ENCODE measurements at regions not wholly inside any gene's neighbourhood (a gene's known extent, or its start where the extent isn't known, plus 50 kb on each side); places are given as distances from the start of the nearest gene placed in this dataset.

- Histone ChIP-seq H3K36me3 (replicated peaks in 1 of 2; ENCODE audit: insufficient read depth in 1 of 2, low read depth in 2 of 2) (no peaks in the 10 kb centered on the region), H3K27me3 (no peaks in the 10 kb centered on the region), H3K4me1 (peaks cover 32% of the 10 kb centered on the region), H3K27ac (peak overlapping the region; percentile 66 to 87 (median 83)), H3K4me3 (no peak overlapping the region), H3K9me3 (no peaks in the 10 kb centered on the region)
- 17 to 21% methylated on average over 5 of the region's 5 CpGs for WGBS, 2 donors
- intact Hi-C loops (cut with DNase I): no loop called here
- ATAC-seq: peak; percentile 93
- TF ChIP-seq POLR2A (IDR thresholded peaks at IDR 0.05): peak in 2 of 3 donors; percentile 20 to 37
- TF ChIP-seq CTCF (IDR thresholded peaks at IDR 0.05): no peak
- DNase-seq: peak; percentile 75 to 88 (median 82)
Observed at GRCh38 chr9:83166372-83166771, 103.4 kb upstream of the RASEF start.

- no peaks in the 10 kb centered on the region for H3K27me3 ChIP-seq
- no peak for DNase-seq
- H3K27ac ChIP-seq: peak overlapping the region; percentile 88 to 93 (median 92)
- ATAC-seq: no peak
- TF ChIP-seq POLR2A (IDR thresholded peaks at IDR 0.05) (no peak), CTCF (IDR thresholded peaks at IDR 0.05) (no peak)
- no peak overlapping the region for H3K4me3 ChIP-seq
- intact Hi-C loops (cut with DNase I): no loop called here
- no peaks in the 10 kb centered on the region for H3K9me3 ChIP-seq
- peaks cover 56% of the 10 kb centered on the region for H3K4me1 ChIP-seq
- H3K36me3 ChIP-seq (replicated peaks in 1 of 2; ENCODE audit: insufficient read depth in 1 of 2, low read depth in 2 of 2): no peaks in the 10 kb centered on the region
Observed at GRCh38 chr9:83155733-83156132, 92.8 kb upstream of the RASEF start.

- Histone ChIP-seq H3K27ac (peak overlapping the region; percentile 88 to 93 (median 92)), H3K36me3 (replicated peaks in 1 of 2; ENCODE audit: insufficient read depth in 1 of 2, low read depth in 2 of 2) (no peaks in the 10 kb centered on the region), H3K4me3 (no peak overlapping the region), H3K27me3 (no peaks in the 10 kb centered on the region), H3K4me1 (peaks cover 56% of the 10 kb centered on the region), H3K9me3 (no peaks in the 10 kb centered on the region)
- peak; percentile 57 to 77 (median 67) for DNase-seq
- ATAC-seq: peak; percentile 83
- 41 to 57% methylated on average over 2 of the region's 2 CpGs for WGBS, 2 donors
- TF ChIP-seq CTCF (IDR thresholded peaks at IDR 0.05) (no peak), POLR2A (IDR thresholded peaks at IDR 0.05) (no peak)
- intact Hi-C loops (cut with DNase I): no loop called here
Observed at GRCh38 chr9:83154821-83155220, 91.9 kb upstream of the RASEF start.

- Histone ChIP-seq H3K4me3 (no peak overlapping the region), H3K36me3 (replicated peaks in 1 of 2; ENCODE audit: insufficient read depth in 1 of 2, low read depth in 2 of 2) (no peaks in the 10 kb centered on the region), H3K27me3 (no peaks in the 10 kb centered on the region), H3K9me3 (no peaks in the 10 kb centered on the region), H3K27ac (peak overlapping the region; percentile 88 to 93 (median 92)), H3K4me1 (peaks cover 56% of the 10 kb centered on the region)
- 34 to 47% methylated on average over 2 of the region's 2 CpGs for whole genome bisulfite sequencing, 2 donors
- TF ChIP-seq CTCF (IDR thresholded peaks at IDR 0.05) (no peak), POLR2A (IDR thresholded peaks at IDR 0.05) (peak; percentile 25 to 73 (median 73))
- ATAC-seq (peak; percentile 97), DNase-seq (peak; percentile 86 to 94 (median 89))
- intact Hi-C loops (cut with DNase I): no loop called here
Observed at GRCh38 chr9:83154087-83154736, 91.3 kb upstream of the RASEF start.

GRCh38 chr9:83153030-83153429, 90.1 kb upstream of the RASEF start:
- H3K27me3 ChIP-seq: no peaks in the 10 kb centered on the region
- ATAC-seq: no peak
- H3K36me3 ChIP-seq (replicated peaks in 1 of 2; ENCODE audit: insufficient read depth in 1 of 2, low read depth in 2 of 2): no peaks in the 10 kb centered on the region
- no peak overlapping the region for H3K4me3 ChIP-seq
- TF ChIP-seq POLR2A (IDR thresholded peaks at IDR 0.05) (no peak), CTCF (IDR thresholded peaks at IDR 0.05) (no peak)
- no peaks in the 10 kb centered on the region for H3K9me3 ChIP-seq
- H3K27ac ChIP-seq: peak overlapping the region; percentile 88 to 93 (median 92)
- 89 to 90% methylated on average over 2 of the region's 2 CpGs for WGBS, 2 donors
- intact Hi-C loops (cut with DNase I): no loop called here
- DNase-seq: no peak
- peaks cover 56% of the 10 kb centered on the region for H3K4me1 ChIP-seq
